NCI-H1105 treated with DMSO at 0.1 percent for 48 hours (cell line): ENCODE measurements at regions not wholly inside any gene's neighbourhood (a gene's known extent, or its start where the extent isn't known, plus 50 kb on each side); places are given as distances from the start of the nearest gene placed in this dataset.

Experiments
- DNase-seq: peaks from one replicate; lab custom pipeline; 2025; lab: John Stamatoyannopoulos, UW

DNA sequence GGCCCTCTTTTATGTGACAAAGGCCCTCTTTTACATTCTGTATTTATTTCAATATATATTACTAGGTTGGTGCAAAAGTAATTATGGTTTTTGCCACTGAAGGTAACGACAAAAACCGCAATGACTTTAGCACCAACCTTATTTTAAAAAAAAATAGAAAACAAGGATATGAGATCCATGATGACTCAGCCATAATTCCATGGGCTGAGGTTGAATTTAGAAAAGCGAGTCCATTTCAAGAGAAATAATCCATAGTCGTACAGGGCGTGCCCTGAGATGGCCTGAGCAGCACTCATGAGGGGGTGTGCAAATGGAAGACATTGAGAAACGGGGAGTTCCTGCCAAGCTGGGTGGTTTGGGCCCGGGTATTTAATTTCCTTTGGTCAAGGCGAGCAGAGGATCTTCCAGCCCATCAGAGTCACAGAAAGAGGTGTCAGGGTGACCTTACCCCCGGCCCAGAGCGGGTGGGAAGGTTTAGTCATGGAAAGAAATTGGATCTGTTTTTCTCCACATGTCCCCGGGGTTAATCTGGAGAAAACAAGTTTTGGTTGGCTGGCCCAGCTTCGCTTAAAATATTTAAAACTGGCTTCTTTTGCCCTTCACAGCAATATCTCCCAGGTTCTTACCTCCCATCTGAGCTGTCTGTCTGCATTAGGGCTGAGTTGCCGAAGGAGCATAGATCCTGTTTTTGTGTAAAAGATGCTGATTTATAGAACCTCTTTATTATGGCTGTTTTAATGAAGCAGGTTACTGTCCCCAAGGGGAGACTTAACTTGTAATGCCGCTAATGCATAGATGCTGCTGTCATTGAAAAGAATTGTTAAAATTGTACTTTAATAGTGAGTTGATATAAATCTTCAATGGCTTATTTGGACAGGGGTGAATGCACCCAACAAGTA is 255.6 kb downstream of the PREX1 start:
- DNase-seq: no peak

DNA sequence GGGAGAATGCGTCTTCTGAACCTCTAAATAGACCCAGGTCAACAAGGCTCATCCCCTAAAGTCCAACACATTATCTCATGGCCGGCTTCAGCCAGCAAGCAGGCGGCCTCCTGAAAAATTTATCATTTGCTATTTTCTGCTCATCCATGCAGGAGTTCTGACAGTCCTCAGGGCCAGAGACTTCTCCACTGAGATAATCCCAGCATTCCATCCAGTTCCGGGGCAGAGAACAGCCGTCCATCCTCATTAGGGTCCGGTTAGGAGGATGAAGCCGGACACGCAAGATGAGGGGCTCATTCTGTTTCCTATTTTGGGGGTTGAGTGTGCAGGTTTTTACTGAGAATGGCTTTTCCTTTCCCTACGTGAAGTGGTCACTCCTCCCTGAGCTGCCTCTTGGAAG is 258.1 kb downstream of the PREX1 start:
- DNase-seq: no peak

GRCh38 chr20:48568520-48568919 is 259.3 kb downstream of the PREX1 start:
- DNase-seq: no peak

DNA sequence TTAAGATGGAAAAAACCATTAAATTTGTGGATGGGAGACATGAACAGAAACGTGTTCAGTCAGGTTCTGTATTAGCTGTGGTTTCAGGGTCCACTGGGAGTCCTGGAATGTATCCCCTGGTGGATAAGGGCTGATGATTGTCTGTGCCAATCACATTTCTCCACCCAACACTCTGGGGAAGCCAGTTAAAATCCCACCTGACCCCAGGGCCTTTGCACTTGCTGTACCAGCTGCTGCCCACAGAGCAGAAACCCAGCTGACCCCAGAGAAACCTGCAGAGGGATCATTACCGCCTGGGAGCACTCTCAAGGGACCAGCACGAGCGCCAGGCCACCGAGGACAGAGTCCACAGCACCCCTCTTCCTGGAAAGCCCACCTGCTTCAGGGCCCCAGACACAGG is 260.7 kb downstream of the PREX1 start:
- DNase-seq: no peak

DNA sequence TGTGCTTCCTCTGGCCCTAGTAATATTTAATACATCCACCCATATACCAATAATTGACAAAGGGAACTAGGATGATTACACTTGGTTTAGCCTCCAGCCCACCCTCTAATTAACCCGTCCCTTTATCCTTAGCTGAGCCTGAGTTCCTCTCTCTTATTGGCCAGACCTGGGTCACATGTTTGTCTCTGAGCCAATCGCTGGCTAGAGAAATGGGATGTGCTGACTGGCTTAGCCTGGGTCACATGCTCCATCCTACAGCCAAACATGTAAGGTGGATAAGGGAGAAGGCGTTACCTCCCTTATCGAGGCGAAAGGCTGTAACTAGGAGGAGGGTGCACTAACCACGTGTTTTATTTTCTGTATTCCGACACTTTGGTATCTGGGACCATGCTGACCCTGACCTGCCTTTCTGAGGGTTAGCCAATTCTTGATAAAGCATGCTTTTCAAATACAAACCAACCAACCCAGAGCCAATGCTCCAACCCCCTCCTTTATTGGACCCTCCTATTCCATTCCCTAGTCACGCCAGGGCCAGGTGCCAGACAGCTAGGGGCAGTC is 262.7 kb downstream of the PREX1 start:
- DNase-seq: no peak

- no peak for DNase-seq
Observed at GRCh38 chr20:48563191-48563870, 264.5 kb downstream of the PREX1 start.

GRCh38 chr20:48562586-48563116 is 265.1 kb downstream of the PREX1 start:
- DNase-seq: no peak

- DNase-seq: no peak
Observed at GRCh38 chr20:48558906-48559305, 268.9 kb downstream of the PREX1 start.

DNA sequence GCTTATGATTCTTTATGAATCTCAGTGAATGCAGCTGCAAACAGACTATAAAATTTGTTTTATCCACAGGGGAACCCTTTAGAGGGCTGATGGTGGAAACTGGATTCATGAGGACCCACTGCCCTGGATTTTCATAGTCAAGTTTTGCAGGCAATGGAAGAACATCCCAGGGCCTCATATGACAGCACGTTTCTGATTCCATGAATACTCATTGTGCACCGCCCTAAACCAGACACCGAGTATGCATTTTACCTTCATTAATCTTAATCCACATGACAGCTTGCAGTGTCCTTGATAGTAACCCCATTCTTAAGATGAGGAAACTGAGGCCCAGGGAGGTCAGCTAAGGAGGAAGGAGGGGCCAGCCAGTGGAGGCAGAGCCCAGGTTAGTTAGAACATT is 270.4 kb downstream of the PREX1 start:
- no peak for DNase-seq

DNA sequence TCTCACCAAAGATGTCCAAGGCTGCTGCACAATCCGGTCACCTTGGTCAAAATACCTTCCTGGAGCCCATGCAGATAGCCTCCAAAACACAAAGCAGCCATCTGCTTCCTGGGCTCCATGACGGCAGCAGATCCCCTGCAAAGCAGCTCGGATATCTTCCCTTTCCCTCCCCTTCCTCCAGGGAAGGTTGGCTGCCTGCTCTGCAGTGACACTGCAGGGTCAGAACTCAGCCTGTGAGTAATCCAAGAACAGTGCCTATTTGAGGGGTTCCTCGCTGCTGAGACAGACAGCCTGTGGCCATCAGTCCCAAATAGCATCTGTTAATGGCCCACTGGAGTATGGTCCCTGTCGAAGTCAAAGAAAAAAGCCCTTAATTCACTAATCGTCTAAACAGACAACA is 270.8 kb downstream of the PREX1 start:
- no peak for DNase-seq

DNA sequence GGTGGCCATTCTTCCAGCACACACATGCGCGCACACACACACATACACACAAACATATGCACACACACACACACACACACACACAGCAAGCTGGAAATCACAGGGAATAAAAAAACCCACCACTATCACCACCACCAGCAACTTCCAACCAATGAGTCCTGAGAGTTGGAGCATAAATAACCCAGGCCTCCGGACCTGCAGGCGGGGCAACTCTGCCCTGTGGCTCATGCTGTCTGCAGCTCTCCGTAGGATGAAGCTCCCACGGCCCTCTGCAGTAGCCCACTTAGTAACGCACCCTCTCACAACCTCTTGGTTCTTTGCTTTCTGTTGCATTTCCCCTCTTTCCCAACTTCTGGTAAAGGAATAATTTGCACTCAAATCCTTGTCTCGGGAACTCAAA is 275.2 kb downstream of the PREX1 start:
- DNase-seq: no peak

GRCh38 chr20:48550814-48551213 is 277.0 kb downstream of the PREX1 start:
- DNase-seq: no peak

DNA sequence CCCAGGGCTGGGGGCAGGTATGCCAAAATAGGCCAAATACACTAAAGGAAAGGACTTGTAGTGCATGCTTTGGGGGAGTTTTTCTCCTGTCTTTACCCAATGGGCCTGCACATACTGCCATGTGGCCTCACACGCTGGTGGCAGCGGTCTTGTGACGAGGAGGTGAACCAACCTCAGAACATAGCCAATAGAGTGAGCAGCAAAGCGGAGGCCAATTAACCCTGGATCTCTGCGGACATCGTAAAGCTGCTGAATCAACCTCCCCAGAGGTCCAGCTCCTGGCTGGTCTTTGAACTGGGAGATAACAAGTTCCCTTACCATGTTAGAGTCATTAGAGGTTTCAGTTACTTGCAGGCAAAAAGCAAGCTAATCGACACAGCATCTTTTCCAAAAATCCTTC is 280.1 kb downstream of the PREX1 start:
- no peak for DNase-seq

- peak; percentile 31 for DNase-seq
Observed at GRCh38 chr20:48544402-48545339, 283.1 kb downstream of the PREX1 start.

- no peak for DNase-seq
Observed at GRCh38 chr20:48541581-48542071, 286.2 kb downstream of the PREX1 start.

GRCh38 chr20:48538856-48539255 is 288.9 kb downstream of the PREX1 start:
- no peak for DNase-seq

DNA sequence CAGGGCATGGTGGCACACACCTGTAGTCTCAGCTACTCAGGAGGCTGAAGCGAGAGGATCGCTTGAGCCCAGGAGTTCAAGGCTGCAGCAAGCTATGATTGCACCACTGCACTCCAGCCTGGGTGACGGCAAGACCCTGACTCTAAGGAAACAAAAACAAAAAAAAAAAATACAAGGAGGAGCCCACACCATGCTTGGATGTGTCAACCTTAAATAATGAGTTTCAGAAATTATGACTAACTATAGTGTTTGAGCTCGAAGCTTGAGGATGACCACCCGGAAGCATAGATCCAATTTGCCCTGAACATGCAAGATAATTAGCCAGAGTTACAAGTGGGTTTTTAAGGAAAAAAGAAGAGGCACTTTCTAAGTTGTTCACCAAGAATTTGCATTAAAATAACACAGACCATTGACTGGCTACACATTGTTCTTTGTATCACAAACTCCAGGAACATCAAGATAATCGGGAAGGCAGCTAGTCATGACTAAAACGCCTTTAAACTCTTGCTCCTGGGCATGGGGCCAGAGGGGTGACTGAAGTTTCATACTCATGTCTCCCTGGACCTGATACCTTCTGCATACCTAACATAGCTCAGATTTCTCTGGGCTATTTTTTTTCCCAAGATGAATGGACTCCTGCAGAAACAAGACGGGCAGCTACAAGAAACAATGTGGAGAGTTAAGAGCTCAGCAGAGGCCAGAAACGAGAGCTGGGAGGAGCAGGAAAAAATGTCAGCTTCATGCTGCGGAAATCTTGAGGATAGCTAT is 289.6 kb downstream of the PREX1 start:
- no peak for DNase-seq

- no peak for DNase-seq
Observed at GRCh38 chr20:48536206-48536605, 291.6 kb downstream of the PREX1 start.

DNA sequence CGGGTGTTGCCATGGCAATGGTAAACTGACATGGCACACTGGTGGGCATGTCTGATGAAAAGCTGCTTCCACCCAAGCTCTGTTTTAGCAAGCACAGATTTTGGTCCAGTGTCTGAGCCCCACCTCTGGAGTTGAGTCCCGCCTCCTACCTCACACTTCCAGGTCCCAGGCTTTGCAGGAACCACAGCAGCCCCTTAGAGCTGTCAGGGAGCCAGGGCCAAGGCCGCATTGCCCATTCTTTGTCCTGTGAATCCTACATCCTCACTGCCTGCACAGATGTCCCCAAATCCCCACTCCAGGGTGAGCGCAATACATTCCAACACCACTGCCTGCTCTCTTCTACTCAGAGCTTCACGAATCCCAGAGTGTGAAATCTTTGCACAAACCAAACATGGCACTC is 292.2 kb downstream of the PREX1 start:
- DNase-seq: no peak

DNA sequence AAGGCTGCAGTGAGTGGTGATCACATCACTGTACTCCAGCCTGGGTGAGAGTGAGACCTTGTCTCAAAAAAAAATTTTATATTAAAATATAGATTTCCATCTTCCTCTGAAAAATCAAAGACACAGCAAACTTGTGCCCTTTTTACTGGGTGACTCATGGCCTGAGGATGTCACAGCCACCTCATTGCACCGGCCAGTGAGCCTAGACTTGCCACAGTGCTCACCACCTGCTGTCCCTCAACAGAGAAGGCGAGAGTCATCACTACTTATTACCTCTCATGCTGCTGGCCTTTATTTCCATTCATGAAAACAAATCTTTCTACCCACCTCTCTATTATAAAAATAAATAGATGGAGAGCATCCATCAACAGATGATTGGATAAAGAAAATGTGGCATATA is 295.8 kb downstream of the PREX1 start:
- no peak for DNase-seq

GRCh38 chr20:48531505-48531904 is 296.3 kb downstream of the PREX1 start:
- DNase-seq: no peak
